ENCODE measurements at regions not wholly inside any gene's neighbourhood (a gene's known extent, or its start where the extent isn't known, plus 50 kb on each side); places are given as distances from the start of the nearest gene placed in this dataset.

- TF ChIP-seq, protein P1, sequence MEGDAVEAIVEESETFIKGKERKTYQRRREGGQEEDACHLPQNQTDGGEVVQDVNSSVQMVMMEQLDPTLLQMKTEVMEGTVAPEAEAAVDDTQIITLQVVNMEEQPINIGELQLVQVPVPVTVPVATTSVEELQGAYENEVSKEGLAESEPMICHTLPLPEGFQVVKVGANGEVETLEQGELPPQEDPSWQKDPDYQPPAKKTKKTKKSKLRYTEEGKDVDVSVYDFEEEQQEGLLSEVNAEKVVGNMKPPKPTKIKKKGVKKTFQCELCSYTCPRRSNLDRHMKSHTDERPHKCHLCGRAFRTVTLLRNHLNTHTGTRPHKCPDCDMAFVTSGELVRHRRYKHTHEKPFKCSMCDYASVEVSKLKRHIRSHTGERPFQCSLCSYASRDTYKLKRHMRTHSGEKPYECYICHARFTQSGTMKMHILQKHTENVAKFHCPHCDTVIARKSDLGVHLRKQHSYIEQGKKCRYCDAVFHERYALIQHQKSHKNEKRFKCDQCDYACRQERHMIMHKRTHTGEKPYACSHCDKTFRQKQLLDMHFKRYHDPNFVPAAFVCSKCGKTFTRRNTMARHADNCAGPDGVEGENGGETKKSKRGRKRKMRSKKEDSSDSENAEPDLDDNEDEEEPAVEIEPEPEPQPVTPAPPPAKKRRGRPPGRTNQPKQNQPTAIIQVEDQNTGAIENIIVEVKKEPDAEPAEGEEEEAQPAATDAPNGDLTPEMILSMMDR (conservative IDR thresholded peaks at IDR 0.05): no peak
- TF ChIP-seq ZFX (IDR thresholded peaks at IDR 0.05): no peak
These were observed 137.7 kb downstream of the RCHY1 start for GRCh38 chr4:75376543-75376942.
